HG03135 (cell line): ENCODE measurements at regions not wholly inside any gene's neighbourhood (a gene's known extent, or its start where the extent isn't known, plus 50 kb on each side); places are given as distances from the start of the nearest gene placed in this dataset.
"Not testable (repeated sequence)": the region's sequence is repeated elsewhere in the genome, so short reads cannot be mapped to it uniquely, and the experiment has no call there.

Experiments
- ATAC-seq: cut with Tn5 transposase; IDR thresholded peaks from one replicate; pipeline ENCODE4 v1.9.1; 2021; ENCODE audit warnings: mild to moderate bottlenecking, moderate library complexity; ENCODE audit not compliant: unreplicated experiment

GRCh38 chr7:93048136-93048930 is 69.4 kb downstream of the SAMD9 start:
- no peak for ATAC-seq

- ATAC-seq, result no peak
Measured at GRCh38 chr7:93047514-93048099, 70.2 kb downstream of the SAMD9 start.

- ATAC-seq, result no peak
Measured at GRCh38 chr7:93046641-93047040, 71.1 kb downstream of the SAMD9 start.

- no peak for ATAC-seq
Measured at GRCh38 chr7:93044147-93044810, 73.5 kb downstream of the SAMD9 start.

DNA sequence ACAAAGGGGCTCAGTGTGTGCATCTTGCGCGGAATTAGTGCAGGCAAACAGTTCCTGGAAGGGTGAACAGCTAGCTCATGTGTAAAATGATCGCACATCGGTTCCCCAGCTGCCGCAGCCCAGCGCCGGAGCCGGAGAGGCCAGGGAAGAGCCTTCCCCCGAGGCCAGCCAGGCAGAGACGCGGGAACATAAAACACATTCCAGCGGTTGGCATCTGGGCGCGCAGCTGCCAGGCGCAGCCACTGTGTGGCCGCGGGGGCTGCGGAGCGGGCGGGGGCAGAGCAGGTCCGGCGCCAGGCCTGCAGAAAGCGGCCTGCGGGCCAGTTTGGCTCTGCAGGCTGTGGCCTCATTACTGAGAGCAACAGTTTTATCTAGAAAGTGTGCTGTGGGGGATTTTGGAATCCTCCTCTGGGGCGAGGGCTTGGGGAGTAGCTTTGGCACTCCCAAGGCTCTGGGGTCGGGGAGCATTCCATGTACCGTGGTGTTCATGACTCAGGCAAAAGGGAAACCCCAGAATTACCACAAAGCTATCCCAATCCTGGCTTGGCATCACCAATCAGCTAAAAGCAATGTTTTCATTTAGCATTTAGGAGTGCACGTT is 74.3 kb downstream of the SAMD9 start:
- no peak for ATAC-seq

DNA sequence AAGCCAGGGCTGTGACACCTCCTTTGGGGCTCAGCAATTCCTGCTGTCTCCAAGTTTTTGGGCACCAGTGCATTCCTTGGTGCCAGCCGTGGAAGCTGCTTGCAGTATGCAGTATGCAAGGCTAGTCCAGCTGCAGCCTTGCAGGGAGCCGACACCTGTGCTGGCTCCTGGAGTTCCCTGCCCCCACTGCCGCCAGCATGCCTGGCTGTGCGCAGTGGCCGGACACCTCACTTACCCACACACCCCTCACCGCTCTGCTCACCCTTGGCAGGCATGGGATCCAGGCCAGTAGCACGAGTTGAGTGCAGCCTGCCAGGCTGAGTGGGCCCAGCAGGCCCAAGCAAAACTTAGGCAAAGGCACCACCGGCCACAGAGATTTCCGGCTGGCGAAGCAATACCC is 77.4 kb downstream of the SAMD9 start:
- no peak for ATAC-seq

DNA sequence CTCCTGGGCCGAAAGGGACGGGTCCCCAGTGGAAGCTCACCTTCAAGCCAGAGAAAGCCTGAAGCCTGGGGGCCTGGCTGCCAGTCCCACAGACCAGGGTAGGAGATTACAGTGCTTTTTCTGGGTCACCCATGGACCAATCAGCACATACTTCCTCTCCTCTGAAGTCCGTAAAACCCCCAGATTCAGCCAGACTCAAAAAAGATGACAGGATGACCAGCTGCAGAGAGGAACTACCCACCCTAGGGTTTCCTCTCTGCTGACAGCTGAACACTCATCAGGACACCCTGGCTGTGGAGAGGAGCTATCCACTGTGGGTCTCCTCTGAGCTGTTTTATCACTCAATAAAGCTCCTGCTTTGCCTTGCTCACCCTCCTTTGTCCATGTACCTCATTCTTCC is 78.0 kb downstream of the SAMD9 start:
- no peak for ATAC-seq

DNA sequence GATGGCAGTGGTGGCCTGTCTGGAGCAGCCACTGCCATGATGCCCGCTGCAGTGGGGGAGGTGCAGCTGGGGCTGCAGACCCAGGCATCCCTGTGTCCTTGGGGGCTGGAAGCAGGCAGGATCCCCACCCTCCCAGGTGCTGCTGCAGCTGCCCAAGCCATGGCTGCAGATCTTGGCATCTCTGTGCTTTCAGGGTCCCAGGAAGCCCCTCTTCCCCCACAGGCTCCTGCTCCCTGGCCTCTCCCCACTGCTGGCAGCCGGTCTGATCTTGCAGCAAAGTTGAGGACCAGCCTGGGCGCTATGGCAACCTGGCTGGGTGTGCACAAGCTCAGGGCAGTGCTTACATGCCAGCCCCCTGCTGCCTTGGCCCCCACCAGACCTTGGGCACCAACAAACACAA is 78.5 kb downstream of the SAMD9 start:
- ATAC-seq, result no peak

DNA sequence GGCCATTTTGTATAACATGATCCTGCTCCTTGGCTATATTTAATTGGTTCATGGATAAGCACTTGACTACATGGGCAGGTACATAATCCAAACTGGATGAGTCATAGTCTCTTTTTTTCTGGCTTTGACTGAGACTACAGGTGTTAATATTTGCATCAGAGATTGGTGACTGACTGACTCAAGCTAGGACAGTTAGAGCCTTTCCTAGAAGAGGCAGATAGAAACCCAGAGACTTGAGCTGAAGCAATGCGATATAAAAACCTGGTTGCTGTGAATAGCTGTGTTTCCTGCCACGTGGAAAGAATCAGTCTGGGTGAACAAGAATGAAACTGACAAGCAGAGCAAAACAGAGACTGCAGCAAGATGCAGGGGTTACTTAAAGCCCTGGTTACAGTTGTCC is 81.0 kb downstream of the SAMD9 start:
- ATAC-seq, result peak; percentile 89

GRCh38 chr7:93036149-93036640 is 81.6 kb downstream of the SAMD9 start:
- no peak for ATAC-seq

DNA sequence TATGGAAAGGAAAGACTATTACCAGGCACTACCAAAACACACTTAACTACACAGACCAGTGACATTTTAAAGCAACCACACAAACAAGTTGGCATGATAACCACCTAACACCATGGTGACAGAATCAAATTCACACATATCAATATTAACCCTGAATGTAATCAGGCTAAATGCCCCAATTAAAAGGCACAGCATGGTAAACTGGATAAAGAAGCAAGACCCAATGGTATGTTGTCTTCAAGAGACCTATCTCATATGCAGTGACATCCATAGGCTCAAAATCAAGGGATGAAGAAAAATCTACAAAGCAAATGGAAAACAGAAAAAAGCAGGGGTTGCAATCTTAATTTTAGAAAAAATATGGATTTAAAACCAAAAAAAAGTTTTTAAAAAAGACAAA is 86.0 kb downstream of the SAMD9 start:
- no peak for ATAC-seq

DNA sequence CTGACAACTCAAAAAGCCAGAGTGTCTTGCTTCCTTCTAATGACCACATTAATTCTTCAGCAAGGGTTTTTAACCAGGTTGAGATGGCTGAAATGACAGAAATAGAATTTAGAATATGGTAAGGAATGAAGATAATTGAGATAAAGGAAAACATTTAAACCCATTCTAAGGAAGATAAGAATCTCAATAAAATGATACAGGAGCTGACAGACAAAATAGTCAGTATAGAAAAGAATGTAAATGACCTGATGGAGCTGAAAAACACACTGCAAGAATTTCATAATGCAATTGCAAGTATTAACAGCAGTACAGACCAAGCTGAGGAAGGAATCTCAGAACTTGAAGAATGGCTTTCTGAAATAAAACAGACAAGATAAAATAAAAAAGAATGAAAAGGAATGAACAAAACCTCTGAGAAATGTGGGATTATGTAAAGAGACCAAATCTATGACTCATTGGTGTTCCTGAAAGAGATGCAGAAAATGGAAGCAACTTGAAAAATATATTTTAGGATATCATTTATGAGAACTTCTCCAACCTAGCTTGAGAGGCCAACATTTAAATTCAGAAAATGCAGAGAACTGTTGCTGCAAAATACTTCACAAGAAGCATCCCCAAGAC is 87.1 kb downstream of the SAMD9 start:
- no peak for ATAC-seq

GRCh38 chr7:93029056-93029455 is 88.7 kb downstream of the SAMD9 start:
- ATAC-seq, result no peak

GRCh38 chr7:93028610-93029009 is 89.2 kb downstream of the SAMD9 start:
- ATAC-seq, result no peak

GRCh38 chr7:93027044-93027443 is 90.7 kb downstream of the SAMD9 start:
- no peak for ATAC-seq

DNA sequence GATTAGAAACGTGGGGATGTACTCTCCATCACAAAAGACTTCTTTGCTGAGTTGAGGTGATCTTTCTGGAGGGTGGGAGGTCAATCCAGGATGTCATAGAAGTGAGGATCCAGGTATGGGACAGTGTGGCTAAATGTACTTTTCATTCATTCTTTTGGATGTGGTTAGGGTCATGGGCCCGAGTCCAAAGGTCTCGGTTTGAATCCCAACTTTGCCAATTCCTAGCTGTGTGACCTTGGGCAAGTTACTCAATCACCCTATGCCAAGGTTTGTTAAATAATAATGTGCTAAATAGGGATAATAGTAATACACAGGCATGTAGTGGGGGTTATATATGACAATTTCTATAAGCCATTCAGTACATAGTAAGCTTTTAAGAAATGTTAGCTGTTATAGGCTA is 91.4 kb downstream of the SAMD9 start:
- no peak for ATAC-seq

GRCh38 chr7:93025389-93025788 is 92.4 kb downstream of the SAMD9 start:
- no peak for ATAC-seq

DNA sequence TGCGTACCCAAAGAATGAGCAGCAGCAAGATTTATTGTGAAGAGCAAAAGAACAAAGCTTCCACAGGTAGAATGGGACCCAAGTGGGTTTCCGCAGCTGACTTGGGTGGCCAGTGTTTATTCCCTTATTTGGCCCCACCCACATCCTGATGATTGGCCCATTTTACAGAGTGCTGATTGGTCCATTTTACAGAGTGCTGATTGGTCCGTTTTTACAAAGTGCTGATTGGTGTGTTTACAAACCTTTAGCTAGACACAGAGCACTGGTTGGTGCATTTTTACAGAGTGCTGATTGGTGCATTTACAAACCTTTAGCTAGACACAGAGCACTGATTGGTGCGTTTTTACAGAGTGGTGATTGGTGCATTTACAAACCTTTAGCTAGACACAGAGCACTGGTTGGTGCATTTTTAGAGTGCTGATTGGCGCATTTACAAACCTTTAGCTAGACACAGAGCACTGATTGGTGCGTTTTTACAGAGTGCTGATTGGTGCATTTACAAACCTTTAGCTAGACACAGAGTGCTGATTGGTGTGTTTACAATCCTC is 94.8 kb downstream of the SAMD9 start:
- not testable (repeated sequence) for ATAC-seq

- no peak for ATAC-seq
Measured at GRCh38 chr7:93021748-93022147, 96.0 kb downstream of the SAMD9 start.

GRCh38 chr7:93018716-93019115 is 99.1 kb downstream of the SAMD9 start:
- no peak for ATAC-seq
